ENCODE measurements at regions not wholly inside any gene's neighbourhood (a gene's known extent, or its start where the extent isn't known, plus 50 kb on each side); places are given as distances from the start of the nearest gene placed in this dataset.

GRCh38 chr17:45679426-45679825 lies 104.7 kb upstream of the CRHR1 start:
- no peak for TF ChIP-seq CTCF (IDR thresholded peaks at IDR 0.05)
- no peak for TF ChIP-seq POLR2A (IDR thresholded peaks at IDR 0.05)

All from vagina (tissue), 2 donors.